HepG2 (cell line): ENCODE measurements at regions not wholly inside any gene's neighbourhood (a gene's known extent, or its start where the extent isn't known, plus 50 kb on each side); places are given as distances from the start of the nearest gene placed in this dataset.

Experiments used
- ATAC-seq: fragments of 200-7000 bp; cut with Tn5 transposase; 3 replicates; pipeline ENCODE4 v1.9.1; 2020; ENCODE audit warnings: mild to moderate bottlenecking, moderate library complexity
- BruUV-seq: library from RNA; stranded (reverse); fragments of 400-500 nt; replicated peaks from 2 replicates; lab custom pipeline; 2021; lab: Mats Ljungman, UMichigan
- CTCF ChIA-PET: fragments of 300-600 bp; formaldehyde crosslinking; extraction: SDS; loops from one replicate; lab custom pipeline; 2021; ENCODE audit warnings: low total read pairs, inconsistent platforms, low intra/inter-chr PET ratio; lab: Yijun Ruan, JAX
- POLR2A ChIA-PET: fragments of 350-600 bp; sonication (Branson Sonifier 250); formaldehyde crosslinking; loops from one replicate; lab custom pipeline; 2020; ENCODE audit warnings: antibody characterized with exemption, inconsistent platforms; lab: Yijun Ruan, JAX
- DNase-seq: peaks from one replicate; pipeline ENCODE4 v3.0.0-alpha.2; 2015; ENCODE audit warnings: low spot score
- FAIRE-seq: peaks from 3 replicates; lab custom pipeline; 2011; peaks lifted over from hg19 to GRCh38; lab: Jason Lieb, UNC
- H2AFZ ChIP-seq: one replicate; pipeline ENCODE4 v1.6.1; 2011; ENCODE audit warnings: low read length, inconsistent platforms
- H3K27ac ChIP-seq: fragments of 300-600 bp; 3 replicates; pipeline ENCODE4 v1.8.0; 2011; ENCODE audit warnings: mixed run types, mild to moderate bottlenecking, mixed read lengths, low read length, inconsistent platforms; ENCODE audit not compliant: insufficient read depth; ENCODE audit errors: extremely low read length
- H3K27me3 ChIP-seq, 2 experiments: fragments of 200-600 bp in 1 of 2; 2 replicates in 1 of 2; 3 replicates in 1 of 2; pipeline versions ENCODE4 v1.6.0 to v1.8.0; 2011; ENCODE audit warnings: low read length in 2 of 2, mild to moderate bottlenecking in 2 of 2, moderate library complexity in 2 of 2, inconsistent platforms in 1 of 2; ENCODE audit not compliant: insufficient read depth in 2 of 2, control insufficient read depth in 1 of 2
- H3K36me3 ChIP-seq, 2 experiments: fragments of 200-600 bp in 1 of 2; replicated peaks in 1 of 2; 2 replicates in 1 of 2; 3 replicates in 1 of 2; pipeline versions ENCODE4 v1.5.1 to v1.8.0; 2011; ENCODE audit warnings: low read length in 2 of 2, inconsistent platforms in 1 of 2; ENCODE audit not compliant: insufficient read depth in 2 of 2, control insufficient read depth in 1 of 2
- H3K4me1 ChIP-seq: 2 replicates; pipeline ENCODE4 v1.5.1; 2012; ENCODE audit warnings: low read length, inconsistent platforms; ENCODE audit not compliant: insufficient read depth
- H3K4me2 ChIP-seq: 2 replicates; pipeline ENCODE4 v1.6.0; 2011; ENCODE audit warnings: low read depth, low read length, inconsistent platforms
- H3K4me3 ChIP-seq, 3 experiments: fragments of 200-600 bp in 1 of 3; sonication (generic), shearing (Covaris generic) in 1 of 3; replicated peaks in 1 of 3; 2 replicates each; pipeline ENCODE4 v1.5.1; 2011 to 2016; ENCODE audit warnings: low read length in 3 of 3, inconsistent platforms in 2 of 3, low read depth in 2 of 3, mild to moderate bottlenecking in 2 of 3, control low read depth in 1 of 3, mixed read lengths in 1 of 3; ENCODE audit not compliant: insufficient read depth in 1 of 3
- H3K79me2 ChIP-seq: one replicate; pipeline ENCODE4 v1.6.1; 2011; ENCODE audit warnings: low read length, inconsistent platforms; ENCODE audit not compliant: insufficient read depth
- H3K9ac ChIP-seq: 2 replicates; pipeline ENCODE4 v1.6.0; 2011; ENCODE audit warnings: mild to moderate bottlenecking, low read depth, low read length, inconsistent platforms; ENCODE audit not compliant: insufficient read depth
- H3K9me3 ChIP-seq: 2 replicates; pipeline ENCODE4 v1.5.1; 2012; ENCODE audit warnings: mild to moderate bottlenecking, low read length
- H4K20me1 ChIP-seq: 2 replicates; pipeline ENCODE4 v1.6.0; 2011; ENCODE audit warnings: inconsistent platforms, mild to moderate bottlenecking, low read length, moderate library complexity; ENCODE audit not compliant: insufficient read depth
- POLR2G ChIP-seq: fragments of 200-400 bp; formaldehyde crosslinking; IDR thresholded peaks from 2 replicates; pipeline ENCODE4 v1.6.1; 2018; ENCODE audit warnings: mild to moderate bottlenecking, low read depth, low read length, moderate library complexity
- TRIM22 ChIP-seq: fragments of 450-650 bp; IDR thresholded peaks from 2 replicates; pipeline ENCODE4 v1.6.1; 2017
- WGBS: methylation state at CpG from one replicate; pipeline ENCODE4 v1.1.6; 2017; ENCODE audit warnings: low lambda C conversion rate; 5-methylcytosine and 5-hydroxymethylcytosine counted together
- in situ Hi-C: cut with HindIII; loops from 2 replicates; pipeline ENCODE4 v1.10.0; 2017; ENCODE audit warnings: low pct_unique_long_range_greater_than_20kb; ENCODE audit not compliant: extremely low pct_ligation_motif_present
- intact Hi-C: fragments of 100-400 bp; cut with micrococcal nuclease; formaldehyde crosslinking; loops from one replicate; pipeline ENCODE4 v1.10.0; 2022; ENCODE audit not compliant: unreplicated experiment
- TF ChIP-seq, protein P1 (sequence below): sonication (generic); formaldehyde crosslinking; IDR thresholded peaks from 2 replicates; pipeline ENCODE4 v1.9.0; 2021; ENCODE audit warnings: missing genetic modification reagents, borderline replicate concordance
- TF ChIP-seq, protein P2 (sequence below), 2 experiments: fragments of 450-650 bp in 1 of 2; sonication (generic) in 1 of 2; formaldehyde crosslinking; IDR thresholded peaks; 2 replicates each; pipeline versions ENCODE4 v1.5.0 to v1.8.0; 2020 to 2022; ENCODE audit warnings: mild to moderate bottlenecking in 1 of 2, missing genetic modification reagents in 1 of 2

- H3K27ac ChIP-seq: no peak overlapping the region
- H3K27me3 ChIP-seq: peaks cover 0 to 7% of the 10 kb centered on the region in 2 experiments; a peak in 2 of 5 replicates
- BruUV-seq: no TSS peak
- no peak overlapping the region for H2AFZ ChIP-seq
- FAIRE-seq: no peak
- no peaks in the 10 kb centered on the region for H4K20me1 ChIP-seq
- in situ Hi-C loops: no loop called here
- H3K4me2 ChIP-seq: no peak overlapping the region
- TF ChIP-seq, protein P1, sequence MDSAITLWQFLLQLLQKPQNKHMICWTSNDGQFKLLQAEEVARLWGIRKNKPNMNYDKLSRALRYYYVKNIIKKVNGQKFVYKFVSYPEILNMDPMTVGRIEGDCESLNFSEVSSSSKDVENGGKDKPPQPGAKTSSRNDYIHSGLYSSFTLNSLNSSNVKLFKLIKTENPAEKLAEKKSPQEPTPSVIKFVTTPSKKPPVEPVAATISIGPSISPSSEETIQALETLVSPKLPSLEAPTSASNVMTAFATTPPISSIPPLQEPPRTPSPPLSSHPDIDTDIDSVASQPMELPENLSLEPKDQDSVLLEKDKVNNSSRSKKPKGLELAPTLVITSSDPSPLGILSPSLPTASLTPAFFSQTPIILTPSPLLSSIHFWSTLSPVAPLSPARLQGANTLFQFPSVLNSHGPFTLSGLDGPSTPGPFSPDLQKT (CRISPR knock-in tag): no peak
- TF ChIP-seq TRIM22: no peak
- TF ChIP-seq, all 625 proteins: peak for 0
- POLR2A ChIA-PET: no interaction called here
- H3K79me2 ChIP-seq: no peaks in the 10 kb centered on the region
- intact Hi-C loops: loop anchor here (5.0 kb wide), 1 partner anchor 121 kb away; no protein-coding TSS in a partner anchor
- H3K4me3 ChIP-seq: no peak overlapping the region
- peaks cover 12% of the 10 kb centered on the region for H3K4me1 ChIP-seq
- no peak overlapping the region for H3K9ac ChIP-seq
- DNase-seq (no peak), ATAC-seq (no peak)
- WGBS: 32% methylated on average over 6 of the region's 6 CpGs
- no peaks in the 10 kb centered on the region for H3K36me3 ChIP-seq
- CTCF ChIA-PET: no interaction called here
- no peaks in the 10 kb centered on the region for H3K9me3 ChIP-seq
Measured at GRCh38 chr10:78850644-78851435, 217.9 kb upstream of the ZMIZ1 start.

DNA sequence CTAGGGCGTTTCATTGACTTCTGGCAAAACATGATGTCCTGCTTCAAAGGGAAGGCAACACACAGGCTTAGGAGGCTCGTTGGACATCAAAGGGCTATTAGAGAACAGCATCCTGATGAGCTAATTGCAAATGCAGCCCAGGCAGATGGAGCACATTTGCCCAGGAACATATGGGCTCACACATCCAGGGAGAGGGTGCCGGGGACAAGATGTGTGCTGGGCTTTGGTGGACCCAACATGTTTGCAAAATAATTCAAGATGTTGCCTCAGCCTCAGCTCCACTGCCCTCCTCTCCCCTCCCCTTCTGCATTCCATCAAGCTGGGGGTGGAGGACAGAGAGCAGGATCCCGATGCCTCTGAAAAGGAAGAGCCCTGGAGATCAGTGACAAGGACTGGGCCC is 217.1 kb upstream of the ZMIZ1 start:
- Histone ChIP-seq H4K20me1 (no peaks in the 10 kb centered on the region), H3K27me3 (0 out of 5 replicates have a peak, but pooled peaks cover 0 to 2% of the 10 kb centered on the region in 2 experiments), H3K27ac (no peak overlapping the region), H3K9me3 (no peaks in the 10 kb centered on the region), H3K4me2 (no peak overlapping the region), H3K36me3 (no peaks in the 10 kb centered on the region), H3K4me1 (peaks cover 12% of the 10 kb centered on the region), H3K79me2 (no peaks in the 10 kb centered on the region), H3K9ac (no peak overlapping the region), H3K4me3 (no peak overlapping the region), H2AFZ (no peak overlapping the region)
- ChIA-PET CTCF (no interaction called here), POLR2A (no interaction called here)
- intact Hi-C loops: loop anchor here (2.0 to 5.0 kb wide), 2 partner anchors 121 to 215 kb away; no protein-coding TSS in a partner anchor
- 0% methylated on average over 1 of the region's 4 CpGs for WGBS
- in situ Hi-C loops: no loop called here
- FAIRE-seq (no peak), ATAC-seq (no peak), DNase-seq (no peak)
- TF ChIP-seq POLR2G: no peak
- TF ChIP-seq, protein P2, sequence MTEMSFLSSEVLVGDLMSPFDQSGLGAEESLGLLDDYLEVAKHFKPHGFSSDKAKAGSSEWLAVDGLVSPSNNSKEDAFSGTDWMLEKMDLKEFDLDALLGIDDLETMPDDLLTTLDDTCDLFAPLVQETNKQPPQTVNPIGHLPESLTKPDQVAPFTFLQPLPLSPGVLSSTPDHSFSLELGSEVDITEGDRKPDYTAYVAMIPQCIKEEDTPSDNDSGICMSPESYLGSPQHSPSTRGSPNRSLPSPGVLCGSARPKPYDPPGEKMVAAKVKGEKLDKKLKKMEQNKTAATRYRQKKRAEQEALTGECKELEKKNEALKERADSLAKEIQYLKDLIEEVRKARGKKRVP (CRISPR knock-in tag; IDR thresholded peaks at IDR 0.05): peak in 1 of 2 experiments; percentile 80; a peak in 2 of 4 replicates
- no TSS peak for BruUV-seq
